IMR-90 (cell line): ENCODE measurements at regions not wholly inside any gene's neighbourhood (a gene's known extent, or its start where the extent isn't known, plus 50 kb on each side); places are given as distances from the start of the nearest gene placed in this dataset.

Experiments
- ATAC-seq: fragments of 200-7000 bp; cut with Tn5 transposase; 2 replicates; pipeline ENCODE4 v1.9.1; 2020; ENCODE audit warnings: low read depth, mild to moderate bottlenecking, moderate library complexity
- BruUV-seq: library from RNA; stranded (reverse); fragments of 400-500 nt; replicated peaks from 2 replicates; lab custom pipeline; 2021; lab: Mats Ljungman, UMichigan
- CTCF ChIA-PET: fragments of 300-600 bp; formaldehyde crosslinking; extraction: SDS; loops from one replicate; lab custom pipeline; 2021; ENCODE audit warnings: antibody characterized with exemption; lab: Yijun Ruan, JAX
- POLR2A ChIA-PET: fragments of 300-600 bp; sonication (Branson Sonifier 250); formaldehyde crosslinking; loops from one replicate; lab custom pipeline; 2022; ENCODE audit warnings: antibody characterized with exemption; ENCODE audit not compliant: unreplicated experiment; lab: Charles Lee
- DNase-seq: peaks from one replicate; pipeline ENCODE4 v3.0.0; 2013
- H2AFZ ChIP-seq: replicated peaks from 2 replicates; pipeline ENCODE3; 2013; ENCODE audit warnings: low read length, mild to moderate bottlenecking; ENCODE audit not compliant: poor library complexity
- H2AK5ac ChIP-seq: 2 replicates; pipeline ENCODE4 v1.6.1; 2013; ENCODE audit warnings: low read depth, low read length, inconsistent platforms
- H2AK9ac ChIP-seq: replicated peaks from 2 replicates; pipeline ENCODE3; 2013; ENCODE audit warnings: mild to moderate bottlenecking, low read depth, low read length, moderate library complexity; ENCODE audit not compliant: poor library complexity
- H2BK120ac ChIP-seq: 2 replicates; pipeline ENCODE4 v1.6.1; 2013; ENCODE audit warnings: low read depth, low read length, inconsistent platforms
- H2BK15ac ChIP-seq: 3 replicates; pipeline ENCODE4 v1.6.1; 2013; ENCODE audit warnings: low read depth, low read length, inconsistent platforms
- H2BK20ac ChIP-seq: 2 replicates; pipeline ENCODE4 v1.6.1; 2013; ENCODE audit warnings: low read depth, mild to moderate bottlenecking, inconsistent platforms, low read length, moderate library complexity
- H2BK5ac ChIP-seq: 2 replicates; pipeline ENCODE4 v1.6.1; 2013; ENCODE audit warnings: mild to moderate bottlenecking, low read depth, low read length, inconsistent platforms; ENCODE audit not compliant: poor library complexity, severe bottlenecking
- H3K14ac ChIP-seq: replicated peaks from 2 replicates; pipeline ENCODE4 v1.6.1; 2013; ENCODE audit warnings: low read depth, low read length, inconsistent platforms
- H3K18ac ChIP-seq: 2 replicates; pipeline ENCODE4 v1.6.1; 2013; ENCODE audit warnings: low read depth, low read length, control low read depth
- H3K23ac ChIP-seq: 2 replicates; pipeline ENCODE4 v1.6.1; 2013; ENCODE audit warnings: low read depth, low read length, inconsistent platforms
- H3K27ac ChIP-seq: 2 replicates; pipeline ENCODE4 v1.5.1; 2013; ENCODE audit warnings: mild to moderate bottlenecking, control low read depth, low read length; ENCODE audit not compliant: insufficient read depth
- H3K27me3 ChIP-seq: 2 replicates; pipeline ENCODE4 v1.6.1; 2013; ENCODE audit warnings: low read length; ENCODE audit not compliant: control insufficient read depth, insufficient read depth
- H3K36me3 ChIP-seq: 2 replicates; pipeline ENCODE4 v1.6.1; 2013; ENCODE audit warnings: low read length, mixed read lengths; ENCODE audit not compliant: control insufficient read depth, insufficient read depth
- H3K4ac ChIP-seq: 2 replicates; pipeline ENCODE4 v1.6.1; 2013; ENCODE audit warnings: low read depth, low read length, inconsistent platforms
- H3K4me1 ChIP-seq: 2 replicates; pipeline ENCODE4 v1.6.1; 2013; ENCODE audit warnings: low read length, mixed read lengths; ENCODE audit not compliant: control insufficient read depth, insufficient read depth
- H3K4me2 ChIP-seq: 2 replicates; pipeline ENCODE4 v1.6.1; 2013; ENCODE audit warnings: low read depth, mild to moderate bottlenecking, control low read depth, low read length, moderate library complexity
- H3K4me3 ChIP-seq: 2 replicates; pipeline ENCODE4 v1.5.1; 2013; ENCODE audit warnings: low read depth, mild to moderate bottlenecking, control low read depth, low read length, moderate library complexity; ENCODE audit not compliant: insufficient read depth
- H3K56ac ChIP-seq: 2 replicates; pipeline ENCODE4 v1.6.1; 2013; ENCODE audit warnings: low read length, inconsistent platforms; ENCODE audit not compliant: insufficient read depth; ENCODE audit errors: extremely low read depth
- H3K79me1 ChIP-seq, 2 experiments: 2 replicates each; pipeline ENCODE4 v1.6.1; 2013; ENCODE audit warnings: low read length in 2 of 2, inconsistent platforms in 1 of 2, low read depth in 1 of 2
- H3K9ac ChIP-seq: 2 replicates; pipeline ENCODE4 v1.6.1; 2013; ENCODE audit warnings: low read depth, low read length, control low read depth
- H3K9me1 ChIP-seq: 2 replicates; pipeline ENCODE4 v1.6.1; 2013; ENCODE audit warnings: low read length, inconsistent platforms; ENCODE audit not compliant: insufficient read depth
- H3K9me3 ChIP-seq: 2 replicates; pipeline ENCODE4 v1.6.1; 2013; ENCODE audit warnings: low read length; ENCODE audit not compliant: control insufficient read depth, insufficient read depth
- H4K20me1 ChIP-seq: 2 replicates; pipeline ENCODE4 v1.6.1; 2013; ENCODE audit warnings: low read length, inconsistent platforms; ENCODE audit not compliant: insufficient read depth
- H4K5ac ChIP-seq: 2 replicates; pipeline ENCODE4 v1.6.1; 2013; ENCODE audit warnings: mild to moderate bottlenecking, low read depth, low read length, control low read depth
- H4K8ac ChIP-seq, 2 experiments: 2 replicates each; pipeline ENCODE4 v1.6.1; 2013; ENCODE audit warnings: low read depth in 2 of 2, low read length in 2 of 2, control low read depth in 1 of 2, inconsistent platforms in 1 of 2
- H4K91ac ChIP-seq: 2 replicates; pipeline ENCODE4 v1.6.1; 2013; ENCODE audit warnings: low read depth, low read length, inconsistent platforms; ENCODE audit not compliant: insufficient read depth
- MAFK ChIP-seq: IDR thresholded peaks from 2 replicates; pipeline ENCODE4 v1.6.1; 2012; ENCODE audit warnings: low read depth, low read length, improper control_type of control experiment
- USF2 ChIP-seq: fragments of 150-350 bp; IDR thresholded peaks from 2 replicates; pipeline ENCODE4 v1.6.1; 2017; ENCODE audit warnings: mild to moderate bottlenecking, antibody characterized with exemption, low read length, low read depth
- WGBS, 2 experiments: methylation state at CpG; one replicate each; pipeline versions ENCODE4 v1.1.5 to v1.1.7; 2013; ENCODE audit warnings: missing lambda C conversion rate in 2 of 2; ENCODE audit not compliant: insufficient read length in 1 of 2; ENCODE audit errors: extremely low coverage in 2 of 2; 5-methylcytosine and 5-hydroxymethylcytosine counted together
- dilution Hi-C: fragments of 300-500 bp; cut with HindIII; formaldehyde crosslinking; loops from one replicate; pipeline ENCODE4 v1.14.3; 2018; ENCODE audit warnings: low sequenced_read_pairs; ENCODE audit not compliant: unreplicated experiment
- in situ Hi-C: fragments of 300-500 bp; cut with MboI; formaldehyde crosslinking; loops from 3 replicates; pipeline ENCODE4 v1.14.3; 2019; ENCODE audit warnings: low sequenced_read_pairs, inconsistent platforms, mixed read lengths
- intact Hi-C: fragments of 100-400 bp; cut with micrococcal nuclease; formaldehyde crosslinking; loops from 2 replicates; pipeline ENCODE4 v1.10.0; 2022
- TF ChIP-seq, protein P1 (sequence below): fragments of 150-350 bp; IDR thresholded peaks from 2 replicates; pipeline ENCODE4 v1.6.1; 2016; ENCODE audit warnings: low read depth, mild to moderate bottlenecking, low read length, moderate library complexity, borderline replicate concordance
- TF ChIP-seq, protein P2 (sequence below): conservative IDR thresholded peaks from 2 replicates; pipeline ENCODE4 v1.5.1; 2012; ENCODE audit warnings: mild to moderate bottlenecking, low read depth, low read length, improper control_type of control experiment

- Histone ChIP-seq H4K5ac (no peak overlapping the region), H3K27ac (no peak overlapping the region), H4K91ac (no peak overlapping the region), H2AK5ac (no peak overlapping the region), H2BK20ac (no peak overlapping the region), H3K4me2 (no peak overlapping the region), H2AFZ (no peak overlapping the region), H3K14ac (no peak overlapping the region), H3K4me3 (no peak overlapping the region), H4K20me1 (no peaks in the 10 kb centered on the region), H3K9me1 (no peaks in the 10 kb centered on the region), H4K8ac (no peak overlapping the region), H3K9me3 (no peaks in the 10 kb centered on the region), H3K56ac (no peak overlapping the region), H2BK120ac (no peak overlapping the region), H3K18ac (no peak overlapping the region), H3K4ac (no peak overlapping the region), H3K9ac (no peak overlapping the region), H3K36me3 (no peaks in the 10 kb centered on the region), H3K4me1 (no peaks in the 10 kb centered on the region), H2AK9ac (no peak overlapping the region), H2BK5ac (no peak overlapping the region), H3K23ac (no peak overlapping the region), H3K79me1 (no peaks in the 10 kb centered on the region), H2BK15ac (no peak overlapping the region), H3K27me3 (peaks cover 24% of the 10 kb centered on the region)
- ChIA-PET POLR2A (no interaction called here), CTCF (no interaction called here)
- no TSS peak for BruUV-seq
- DNase-seq = no peak
- TF ChIP-seq USF2 (no peak), MAFK (no peak)
- TF ChIP-seq, protein P1, sequence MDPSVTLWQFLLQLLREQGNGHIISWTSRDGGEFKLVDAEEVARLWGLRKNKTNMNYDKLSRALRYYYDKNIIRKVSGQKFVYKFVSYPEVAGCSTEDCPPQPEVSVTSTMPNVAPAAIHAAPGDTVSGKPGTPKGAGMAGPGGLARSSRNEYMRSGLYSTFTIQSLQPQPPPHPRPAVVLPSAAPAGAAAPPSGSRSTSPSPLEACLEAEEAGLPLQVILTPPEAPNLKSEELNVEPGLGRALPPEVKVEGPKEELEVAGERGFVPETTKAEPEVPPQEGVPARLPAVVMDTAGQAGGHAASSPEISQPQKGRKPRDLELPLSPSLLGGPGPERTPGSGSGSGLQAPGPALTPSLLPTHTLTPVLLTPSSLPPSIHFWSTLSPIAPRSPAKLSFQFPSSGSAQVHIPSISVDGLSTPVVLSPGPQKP = no peak
- TF ChIP-seq, protein P2, sequence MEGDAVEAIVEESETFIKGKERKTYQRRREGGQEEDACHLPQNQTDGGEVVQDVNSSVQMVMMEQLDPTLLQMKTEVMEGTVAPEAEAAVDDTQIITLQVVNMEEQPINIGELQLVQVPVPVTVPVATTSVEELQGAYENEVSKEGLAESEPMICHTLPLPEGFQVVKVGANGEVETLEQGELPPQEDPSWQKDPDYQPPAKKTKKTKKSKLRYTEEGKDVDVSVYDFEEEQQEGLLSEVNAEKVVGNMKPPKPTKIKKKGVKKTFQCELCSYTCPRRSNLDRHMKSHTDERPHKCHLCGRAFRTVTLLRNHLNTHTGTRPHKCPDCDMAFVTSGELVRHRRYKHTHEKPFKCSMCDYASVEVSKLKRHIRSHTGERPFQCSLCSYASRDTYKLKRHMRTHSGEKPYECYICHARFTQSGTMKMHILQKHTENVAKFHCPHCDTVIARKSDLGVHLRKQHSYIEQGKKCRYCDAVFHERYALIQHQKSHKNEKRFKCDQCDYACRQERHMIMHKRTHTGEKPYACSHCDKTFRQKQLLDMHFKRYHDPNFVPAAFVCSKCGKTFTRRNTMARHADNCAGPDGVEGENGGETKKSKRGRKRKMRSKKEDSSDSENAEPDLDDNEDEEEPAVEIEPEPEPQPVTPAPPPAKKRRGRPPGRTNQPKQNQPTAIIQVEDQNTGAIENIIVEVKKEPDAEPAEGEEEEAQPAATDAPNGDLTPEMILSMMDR = no peak
- dilution Hi-C loops = no loop called here
- intact Hi-C loops = no loop called here
- 83% methylated on average over 4 of the region's 11 CpGs; no CpG with 5 or more reads in 1 of the 2 experiments for WGBS, 2 experiments
- ATAC-seq = no peak
- in situ Hi-C loops = no loop called here
These were observed 88.4 kb downstream of the VEGFA start for GRCh38 chr6:43858161-43859153.
